Astrocyte of the spinal cord (primary cell): ENCODE measurements at regions not wholly inside any gene's neighbourhood (a gene's known extent, or its start where the extent isn't known, plus 50 kb on each side); places are given as distances from the start of the nearest gene placed in this dataset.

ENCODE experiments used
- DNase-seq: peaks from one replicate; pipeline ENCODE4 v3.0.0; 2011; ENCODE audit warnings: low read depth, low spot score
- H3K4me3 ChIP-seq: 2 replicates; pipeline ENCODE4 v1.5.1; 2011; ENCODE audit warnings: low read depth, mild to moderate bottlenecking, low read length, moderate library complexity
- CTCF ChIP-seq: IDR thresholded peaks from 2 replicates; pipeline ENCODE4 v1.5.1; 2012; ENCODE audit warnings: low read depth, mild to moderate bottlenecking, low read length, inconsistent platforms
- in situ Hi-C: cut with HindIII; loops from 2 replicates; pipeline ENCODE4 v1.10.0; 2017; ENCODE audit warnings: low sequenced_read_pairs

DNA sequence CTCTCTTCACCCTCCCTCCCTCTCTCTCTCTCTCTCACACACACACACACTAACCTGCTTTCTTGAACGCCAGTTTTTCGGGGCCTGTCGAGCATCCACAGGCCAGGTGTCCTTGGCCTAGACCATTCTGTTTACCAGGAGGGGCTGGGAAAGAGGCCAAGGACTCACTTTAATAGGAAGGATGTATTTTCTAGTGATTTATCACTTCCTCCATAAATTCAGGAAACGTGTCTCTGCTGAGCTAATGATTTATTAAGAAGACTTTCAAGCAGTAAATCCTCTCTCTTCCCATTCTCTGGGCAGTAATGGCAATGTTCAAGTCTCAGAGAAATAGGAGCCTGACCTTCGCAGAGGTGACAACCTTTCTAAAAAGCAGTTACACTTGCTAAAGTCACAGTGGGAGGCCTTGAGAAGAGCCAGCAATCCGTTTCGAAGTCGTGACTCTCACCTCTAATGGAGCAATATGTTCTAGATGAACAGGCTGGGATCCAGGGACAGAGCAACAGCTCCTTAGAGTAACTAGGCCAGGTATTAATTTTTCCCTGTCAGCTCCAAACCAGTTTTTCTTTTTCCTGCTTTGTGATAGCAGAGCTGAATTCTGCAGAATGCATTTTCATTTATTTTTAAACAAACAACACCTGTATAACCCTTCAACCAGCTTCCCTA lies 1357.5 kb upstream of the SORCS1 start:
- no peak overlapping the region for H3K4me3 ChIP-seq

GRCh38 chr10:108515821-108516220 lies 1351.3 kb upstream of the SORCS1 start:
- DNase-seq = no peak
- H3K4me3 ChIP-seq = no peak overlapping the region
- in situ Hi-C loops = no loop called here
- TF ChIP-seq CTCF = no peak

More for the DNA sequence above, 1357.5 kb upstream of the SORCS1 start:
- no peak for TF ChIP-seq CTCF
- no peak for DNase-seq
- in situ Hi-C loops = no loop called here

GRCh38 chr10:108500396-108500795 lies 1335.9 kb upstream of the SORCS1 start:
- in situ Hi-C loops = no loop called here
- no peak overlapping the region for H3K4me3 ChIP-seq
- no peak for DNase-seq
- TF ChIP-seq CTCF = no peak

GRCh38 chr10:108496106-108496505 lies 1331.6 kb upstream of the SORCS1 start:
- no peak for TF ChIP-seq CTCF
- H3K4me3 ChIP-seq = no peak overlapping the region
- in situ Hi-C loops = no loop called here
- DNase-seq = no peak

GRCh38 chr10:108490944-108491343 lies 1326.4 kb upstream of the SORCS1 start:
- no peak overlapping the region for H3K4me3 ChIP-seq
- in situ Hi-C loops = no loop called here
- no peak for DNase-seq
- no peak for TF ChIP-seq CTCF

GRCh38 chr10:108471420-108471819 lies 1306.9 kb upstream of the SORCS1 start:
- DNase-seq = no peak
- TF ChIP-seq CTCF = no peak
- in situ Hi-C loops = no loop called here
- H3K4me3 ChIP-seq = no peak overlapping the region

DNA sequence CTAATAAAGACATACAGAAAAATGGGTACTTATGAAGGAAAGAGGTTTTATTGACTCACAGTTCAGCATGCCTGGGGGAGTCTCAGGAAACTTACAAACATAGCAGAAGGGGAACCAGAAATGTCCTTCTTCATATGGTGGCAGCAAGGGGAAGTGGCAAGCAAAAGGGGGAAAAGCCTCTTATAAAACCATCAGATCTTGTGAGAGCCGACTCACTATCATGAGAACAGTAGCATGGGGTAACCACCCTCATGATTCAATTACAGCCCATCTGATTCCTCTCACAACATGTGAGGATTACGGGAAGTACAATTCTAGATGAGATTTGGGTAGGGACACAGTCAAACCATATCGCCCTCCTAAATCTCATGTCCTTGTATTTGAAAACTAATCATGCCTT lies 1305.4 kb upstream of the SORCS1 start:
- H3K4me3 ChIP-seq = no peak overlapping the region
- no peak for DNase-seq
- in situ Hi-C loops = no loop called here
- TF ChIP-seq CTCF = no peak
